Neural progenitor cell (in vitro differentiated cells): ENCODE measurements at regions not wholly inside any gene's neighbourhood (a gene's known extent, or its start where the extent isn't known, plus 50 kb on each side); places are given as distances from the start of the nearest gene placed in this dataset.

ENCODE experiments used
- EZH2phosphoT487 ChIP-seq: fragments of 200-600 bp; sonication (generic); IDR thresholded peaks from 2 replicates; pipeline ENCODE4 v1.6.1; 2017; ENCODE audit warnings: antibody characterized with exemption
- TF ChIP-seq, protein P1 (sequence below): fragments of 200-600 bp; sonication (generic); IDR thresholded peaks from 2 replicates; pipeline ENCODE4 v1.5.1; 2017; ENCODE audit warnings: antibody characterized with exemption, mild to moderate bottlenecking

DNA sequence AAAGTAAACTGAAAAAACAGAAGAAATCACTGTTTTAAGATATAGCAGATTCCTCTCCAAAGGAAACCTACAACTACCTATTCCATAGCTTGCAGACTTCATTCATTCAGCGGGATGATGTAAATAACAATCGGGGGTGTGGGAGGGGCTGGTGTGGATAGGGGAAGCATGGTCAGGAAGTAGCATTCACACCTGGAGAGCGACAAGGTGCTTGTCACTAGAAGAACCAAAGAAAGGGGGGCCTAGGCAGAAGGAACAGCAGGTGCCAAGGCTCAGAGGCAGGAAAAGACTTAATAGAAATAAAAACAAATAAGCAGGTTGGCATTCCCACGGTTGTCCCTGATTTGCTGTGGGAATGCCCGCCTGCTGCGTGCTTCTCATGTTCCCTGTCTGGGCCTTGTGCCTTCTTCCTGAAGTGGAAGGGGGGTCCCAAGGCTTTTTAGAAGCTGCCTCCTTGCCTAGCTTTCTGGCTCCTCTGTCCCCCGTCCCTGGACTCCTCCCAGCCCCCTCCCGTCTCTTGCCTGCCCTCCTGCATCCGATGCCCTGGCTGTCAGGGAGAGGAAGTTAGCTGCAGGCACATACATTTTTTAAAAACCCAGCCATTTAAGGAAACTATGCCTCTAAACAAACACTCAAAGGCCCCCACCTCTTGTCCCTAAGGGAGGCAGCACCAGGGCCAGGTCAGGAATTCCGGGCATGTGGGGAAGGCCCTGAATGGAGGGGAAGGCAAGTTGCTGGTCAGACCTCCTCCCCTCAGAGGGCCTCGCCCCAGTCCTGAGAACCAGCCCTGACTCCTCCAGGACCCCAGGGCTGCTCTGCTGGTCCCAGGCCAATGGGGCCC lies 54.7 kb upstream of the PRDM11 start:
- TF ChIP-seq EZH2phosphoT487: no peak
- TF ChIP-seq, protein P1, sequence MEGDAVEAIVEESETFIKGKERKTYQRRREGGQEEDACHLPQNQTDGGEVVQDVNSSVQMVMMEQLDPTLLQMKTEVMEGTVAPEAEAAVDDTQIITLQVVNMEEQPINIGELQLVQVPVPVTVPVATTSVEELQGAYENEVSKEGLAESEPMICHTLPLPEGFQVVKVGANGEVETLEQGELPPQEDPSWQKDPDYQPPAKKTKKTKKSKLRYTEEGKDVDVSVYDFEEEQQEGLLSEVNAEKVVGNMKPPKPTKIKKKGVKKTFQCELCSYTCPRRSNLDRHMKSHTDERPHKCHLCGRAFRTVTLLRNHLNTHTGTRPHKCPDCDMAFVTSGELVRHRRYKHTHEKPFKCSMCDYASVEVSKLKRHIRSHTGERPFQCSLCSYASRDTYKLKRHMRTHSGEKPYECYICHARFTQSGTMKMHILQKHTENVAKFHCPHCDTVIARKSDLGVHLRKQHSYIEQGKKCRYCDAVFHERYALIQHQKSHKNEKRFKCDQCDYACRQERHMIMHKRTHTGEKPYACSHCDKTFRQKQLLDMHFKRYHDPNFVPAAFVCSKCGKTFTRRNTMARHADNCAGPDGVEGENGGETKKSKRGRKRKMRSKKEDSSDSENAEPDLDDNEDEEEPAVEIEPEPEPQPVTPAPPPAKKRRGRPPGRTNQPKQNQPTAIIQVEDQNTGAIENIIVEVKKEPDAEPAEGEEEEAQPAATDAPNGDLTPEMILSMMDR: no peak
